CD4-positive, CD25-positive, alpha-beta regulatory T cell (primary cell): ENCODE measurements at regions not wholly inside any gene's neighbourhood (a gene's known extent, or its start where the extent isn't known, plus 50 kb on each side); places are given as distances from the start of the nearest gene placed in this dataset.
A peak's percentile ranks its signal among the peaks of the same experiment; 100 is the strongest.

Source experiments
- ATAC-seq, 2 donors: fragments of 150-1000 bp; cut with Tn5 transposase; one replicate each; pipeline ENCODE4 v1.10.0; 2021; ENCODE audit warnings: low read depth in 2 of 2, moderate number of reproducible peaks in 2 of 2, moderate library complexity in 1 of 2
- DNase-seq, 3 donors: peaks; one replicate each; pipeline versions ENCODE4 v3.0.0 to v3.0.0-alpha.2; 2012 to 2022; ENCODE audit warnings: mixed read lengths in 1 of 3
- H3K27ac ChIP-seq: one replicate; pipeline ENCODE4 v1.7.0; 2013; ENCODE audit warnings: mild to moderate bottlenecking, low read length; ENCODE audit not compliant: insufficient read depth, poor library complexity, severe bottlenecking
- H3K27me3 ChIP-seq: one replicate; pipeline ENCODE4 v1.7.0; 2013; ENCODE audit warnings: low read length; ENCODE audit not compliant: control insufficient read depth, insufficient read depth
- H3K36me3 ChIP-seq: one replicate; pipeline ENCODE4 v1.7.0; 2013; ENCODE audit warnings: mild to moderate bottlenecking, low read length, moderate library complexity; ENCODE audit not compliant: control insufficient read depth, insufficient read depth
- H3K4me1 ChIP-seq: 2 replicates; pipeline ENCODE4 v1.7.0; 2013; ENCODE audit warnings: mild to moderate bottlenecking, low read length; ENCODE audit not compliant: insufficient read depth, control insufficient read depth, poor library complexity, severe bottlenecking
- H3K4me3 ChIP-seq: one replicate; pipeline ENCODE4 v1.7.0; 2013; ENCODE audit warnings: low read depth, mild to moderate bottlenecking, low read length, moderate library complexity
- H3K9me3 ChIP-seq, 2 experiments: 1 replicate in 1 of 2; 2 replicates in 1 of 2; pipeline ENCODE4 v1.7.0; 2013; ENCODE audit warnings: low read length in 2 of 2, mild to moderate bottlenecking in 1 of 2, moderate library complexity in 1 of 2; ENCODE audit not compliant: control insufficient read depth in 2 of 2
- H3K27ac Mint-ChIP-seq, 3 donors: one replicate each; pipeline ENCODE4 v1.8.0; 2020 to 2022; ENCODE audit warnings: mild to moderate bottlenecking in 3 of 3, mixed read lengths in 3 of 3, moderate library complexity in 2 of 3
- H3K27me3 Mint-ChIP-seq: one replicate; pipeline ENCODE4 v1.8.0; 2022; ENCODE audit warnings: mild to moderate bottlenecking, mixed read lengths
- H3K36me3 Mint-ChIP-seq: one replicate; pipeline ENCODE4 v1.8.0; 2020; ENCODE audit warnings: mixed read lengths
- H3K4me1 Mint-ChIP-seq, 4 donors: one replicate each; pipeline ENCODE4 v1.8.0; 2020 to 2022; ENCODE audit warnings: mixed read lengths in 4 of 4, mild to moderate bottlenecking in 1 of 4
- H3K4me3 Mint-ChIP-seq, 4 donors: one replicate each; pipeline ENCODE4 v1.8.0; 2020 to 2022; ENCODE audit warnings: mild to moderate bottlenecking in 4 of 4, mixed read lengths in 4 of 4, moderate library complexity in 3 of 4
- H3K9me3 Mint-ChIP-seq, 7 donors: one replicate each; pipeline ENCODE4 v1.8.0; 2020 to 2022; ENCODE audit warnings: mixed read lengths in 7 of 7, mild to moderate bottlenecking in 3 of 7, moderate library complexity in 2 of 7

- Mint-ChIP-seq H3K4me1 (peaks cover 4 to 30% (median 13%) of the 10 kb centered on the region in 4 donors), H3K27ac (peak overlapping the region in 2 of 3 donors; percentile 40 to 52)
Measured at GRCh38 chr7:25894002-25894901, 257.7 kb upstream of the NFE2L3 start.

GRCh38 chr7:25894902-25895791 is 256.9 kb upstream of the NFE2L3 start:
- DNase-seq (peak; percentile 46 to 66 (median 48)), ATAC-seq (peak; percentile 59 to 70)
- Mint-ChIP-seq H3K9me3 (peaks cover 0 to 4% (median 0%) of the 10 kb centered on the region in 7 donors), H3K27me3 (peaks cover 4% of the 10 kb centered on the region), H3K36me3 (no peaks in the 10 kb centered on the region), H3K4me1 (peaks cover 4 to 30% (median 13%) of the 10 kb centered on the region in 4 donors), H3K4me3 (peak overlapping the region; percentile 40 to 74 (median 63)), H3K27ac (no peak overlapping the region)
- peaks cover 2% of the 10 kb centered on the region for H3K27me3 ChIP-seq
- H3K4me3 ChIP-seq, result peak overlapping the region; percentile 57
- H3K9me3 ChIP-seq, result no peaks in the 10 kb centered on the region
- no peaks in the 10 kb centered on the region for H3K36me3 ChIP-seq
- H3K27ac ChIP-seq, result no peak overlapping the region
- H3K4me1 ChIP-seq, result peaks cover 15% of the 10 kb centered on the region

More at GRCh38 chr7:25894002-25894901, 257.7 kb upstream of the NFE2L3 start:
- peak in 2 of 3 donors; percentile 29 to 72 for DNase-seq
- H3K4me3 ChIP-seq, result no peak overlapping the region
- H3K4me3 Mint-ChIP-seq, result peak overlapping the region; percentile 40 to 74 (median 68)
- peaks cover 15% of the 10 kb centered on the region for H3K4me1 ChIP-seq
- peak; percentile 22 to 53 for ATAC-seq
- H3K36me3 Mint-ChIP-seq, result no peaks in the 10 kb centered on the region
- no peaks in the 10 kb centered on the region for H3K36me3 ChIP-seq
- peaks cover 0 to 4% (median 0%) of the 10 kb centered on the region in 7 donors for H3K9me3 Mint-ChIP-seq
- peaks cover 8% of the 10 kb centered on the region for H3K27me3 ChIP-seq
- peaks cover 7% of the 10 kb centered on the region for H3K27me3 Mint-ChIP-seq
- no peak overlapping the region for H3K27ac ChIP-seq
- H3K9me3 ChIP-seq, result no peaks in the 10 kb centered on the region

GRCh38 chr7:25895792-25896171 is 256.2 kb upstream of the NFE2L3 start:
- Mint-ChIP-seq H3K27ac (no peak overlapping the region), H3K4me1 (peaks cover 4 to 30% (median 13%) of the 10 kb centered on the region in 4 donors), H3K9me3 (peaks cover 0 to 4% (median 0%) of the 10 kb centered on the region in 7 donors), H3K4me3 (peak overlapping the region in 3 of 4 donors; percentile 40 to 63 (median 49)), H3K27me3 (peaks cover 6% of the 10 kb centered on the region), H3K36me3 (no peaks in the 10 kb centered on the region)
- no peaks in the 10 kb centered on the region for H3K9me3 ChIP-seq
- H3K4me1 ChIP-seq, result peaks cover 15% of the 10 kb centered on the region
- H3K36me3 ChIP-seq, result no peaks in the 10 kb centered on the region
- DNase-seq (no peak), ATAC-seq (no peak)
- no peak overlapping the region for H3K27ac ChIP-seq
- H3K4me3 ChIP-seq, result no peak overlapping the region
- H3K27me3 ChIP-seq, result peaks cover 2% of the 10 kb centered on the region

- no peak overlapping the region for H3K4me3 ChIP-seq
- ATAC-seq (no peak), DNase-seq (no peak)
- Mint-ChIP-seq H3K4me3 (peak overlapping the region in 1 of 4 donors; percentile 9), H3K9me3 (peaks cover 0 to 4% (median 0%) of the 10 kb centered on the region in 7 donors), H3K27me3 (peaks cover 6% of the 10 kb centered on the region), H3K4me1 (peaks cover 4 to 30% (median 13%) of the 10 kb centered on the region in 4 donors), H3K27ac (peak overlapping the region in 1 of 3 donors; percentile 71), H3K36me3 (no peaks in the 10 kb centered on the region)
- H3K27me3 ChIP-seq, result no peaks in the 10 kb centered on the region
- H3K4me1 ChIP-seq, result peaks cover 15% of the 10 kb centered on the region
- H3K9me3 ChIP-seq, result no peaks in the 10 kb centered on the region
- H3K36me3 ChIP-seq, result no peaks in the 10 kb centered on the region
- H3K27ac ChIP-seq, result no peak overlapping the region
Measured at GRCh38 chr7:25897261-25897782, 254.7 kb upstream of the NFE2L3 start.

- H3K9me3 Mint-ChIP-seq, result no peaks in the 10 kb centered on the region
- DNase-seq (no peak), ATAC-seq (no peak)
- H3K27me3 Mint-ChIP-seq, result peaks cover 6% of the 10 kb centered on the region
- no peak overlapping the region for H3K4me3 Mint-ChIP-seq
- no peaks in the 10 kb centered on the region for H3K36me3 Mint-ChIP-seq
- H3K27ac Mint-ChIP-seq, result no peak overlapping the region
- H3K4me3 ChIP-seq, result no peak overlapping the region
- peaks cover 0 to 6% (median under 1%) of the 10 kb centered on the region in 4 donors for H3K4me1 Mint-ChIP-seq
- H3K9me3 ChIP-seq, result no peaks in the 10 kb centered on the region
- H3K27ac ChIP-seq, result no peak overlapping the region
- no peaks in the 10 kb centered on the region for H3K36me3 ChIP-seq
- H3K27me3 ChIP-seq, result no peaks in the 10 kb centered on the region
- peaks cover 2% of the 10 kb centered on the region for H3K4me1 ChIP-seq
Measured at GRCh38 chr7:25900245-25900644, 251.8 kb upstream of the NFE2L3 start.

GRCh38 chr7:25900877-25901276 is 251.1 kb upstream of the NFE2L3 start:
- Histone ChIP-seq H3K27ac (no peak overlapping the region), H3K4me1 (no peaks in the 10 kb centered on the region), H3K4me3 (no peak overlapping the region), H3K9me3 (no peaks in the 10 kb centered on the region), H3K27me3 (no peaks in the 10 kb centered on the region), H3K36me3 (no peaks in the 10 kb centered on the region)
- ATAC-seq (no peak), DNase-seq (no peak)
- no peaks in the 10 kb centered on the region for H3K36me3 Mint-ChIP-seq
- H3K4me1 Mint-ChIP-seq, result peaks cover 0 to 2% (median 0%) of the 10 kb centered on the region in 4 donors
- no peaks in the 10 kb centered on the region for H3K9me3 Mint-ChIP-seq
- no peak overlapping the region for H3K4me3 Mint-ChIP-seq
- H3K27me3 Mint-ChIP-seq, result peaks cover 6% of the 10 kb centered on the region
- H3K27ac Mint-ChIP-seq, result no peak overlapping the region

GRCh38 chr7:25901658-25902057 is 250.3 kb upstream of the NFE2L3 start:
- DNase-seq (no peak), ATAC-seq (no peak)
- H3K27ac Mint-ChIP-seq, result peak overlapping the region in 1 of 3 donors; percentile 38
- Histone ChIP-seq H3K36me3 (no peaks in the 10 kb centered on the region), H3K27ac (no peak overlapping the region), H3K27me3 (no peaks in the 10 kb centered on the region), H3K4me1 (no peaks in the 10 kb centered on the region), H3K9me3 (no peaks in the 10 kb centered on the region), H3K4me3 (no peak overlapping the region)
- peaks cover 6% of the 10 kb centered on the region for H3K27me3 Mint-ChIP-seq
- H3K4me1 Mint-ChIP-seq, result no peaks in the 10 kb centered on the region
- H3K4me3 Mint-ChIP-seq, result no peak overlapping the region
- H3K9me3 Mint-ChIP-seq, result no peaks in the 10 kb centered on the region
- no peaks in the 10 kb centered on the region for H3K36me3 Mint-ChIP-seq
